ENCODE measurements at regions not wholly inside any gene's neighbourhood (a gene's known extent, or its start where the extent isn't known, plus 50 kb on each side); places are given as distances from the start of the nearest gene placed in this dataset.

DNA sequence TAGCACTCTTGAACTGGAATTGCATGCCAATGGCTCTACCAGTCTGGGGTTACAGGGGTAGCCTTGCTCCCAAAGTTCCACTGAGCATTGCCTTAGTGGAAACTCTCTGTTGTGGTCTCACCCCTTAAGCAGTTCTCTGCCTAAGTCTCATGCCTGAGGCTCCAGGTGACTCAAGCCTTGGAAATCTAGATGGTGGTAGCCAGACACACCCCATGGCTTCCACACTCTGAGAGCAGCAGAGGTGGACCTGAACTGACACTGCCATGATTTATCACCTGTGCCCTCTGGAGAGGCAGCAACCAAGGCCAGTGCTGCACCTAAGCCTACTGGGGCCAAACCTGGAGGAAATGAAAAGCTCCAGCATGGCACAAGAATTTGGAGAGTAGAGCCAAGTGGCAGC, 285.7 kb upstream of the PKN2 start:
- no peaks in the 10 kb centered on the region for H3K4me1 ChIP-seq (ENCODE audit: insufficient read depth, low read length)
- no peaks in the 10 kb centered on the region for H3K27me3 ChIP-seq (ENCODE audit: insufficient read depth, low read length)
- H3K4me3 ChIP-seq (ENCODE audit: low read length) = no peak overlapping the region
- no peaks in the 10 kb centered on the region for H3K9me3 ChIP-seq (ENCODE audit: low read depth, low read length)

GRCh38 chr1:88399690-88400089, 284.4 kb upstream of the PKN2 start:
- no peaks in the 10 kb centered on the region for H3K27me3 ChIP-seq (ENCODE audit: insufficient read depth, low read length)
- H3K4me1 ChIP-seq (ENCODE audit: insufficient read depth, low read length) = no peaks in the 10 kb centered on the region
- no peak overlapping the region for H3K4me3 ChIP-seq (ENCODE audit: low read length)
- H3K9me3 ChIP-seq (ENCODE audit: low read depth, low read length) = no peaks in the 10 kb centered on the region

GRCh38 chr1:88401313-88401712, 282.8 kb upstream of the PKN2 start:
- H3K9me3 ChIP-seq (ENCODE audit: low read depth, low read length) = no peaks in the 10 kb centered on the region
- no peaks in the 10 kb centered on the region for H3K27me3 ChIP-seq (ENCODE audit: insufficient read depth, low read length)
- no peaks in the 10 kb centered on the region for H3K4me1 ChIP-seq (ENCODE audit: insufficient read depth, low read length)
- H3K4me3 ChIP-seq (ENCODE audit: low read length) = no peak overlapping the region

GRCh38 chr1:88404582-88404981, 279.5 kb upstream of the PKN2 start:
- H3K9me3 ChIP-seq (ENCODE audit: low read depth, low read length) = no peaks in the 10 kb centered on the region
- no peaks in the 10 kb centered on the region for H3K4me1 ChIP-seq (ENCODE audit: insufficient read depth, low read length)
- H3K4me3 ChIP-seq (ENCODE audit: low read length) = no peak overlapping the region
- H3K27me3 ChIP-seq (ENCODE audit: insufficient read depth, low read length) = no peaks in the 10 kb centered on the region

- H3K4me3 ChIP-seq (ENCODE audit: low read length) = no peak overlapping the region
- H3K4me1 ChIP-seq (ENCODE audit: insufficient read depth, low read length) = no peaks in the 10 kb centered on the region
- H3K27me3 ChIP-seq (ENCODE audit: insufficient read depth, low read length) = no peaks in the 10 kb centered on the region
- no peaks in the 10 kb centered on the region for H3K9me3 ChIP-seq (ENCODE audit: low read depth, low read length)
Observed at GRCh38 chr1:88407248-88407647, 276.8 kb upstream of the PKN2 start.

DNA sequence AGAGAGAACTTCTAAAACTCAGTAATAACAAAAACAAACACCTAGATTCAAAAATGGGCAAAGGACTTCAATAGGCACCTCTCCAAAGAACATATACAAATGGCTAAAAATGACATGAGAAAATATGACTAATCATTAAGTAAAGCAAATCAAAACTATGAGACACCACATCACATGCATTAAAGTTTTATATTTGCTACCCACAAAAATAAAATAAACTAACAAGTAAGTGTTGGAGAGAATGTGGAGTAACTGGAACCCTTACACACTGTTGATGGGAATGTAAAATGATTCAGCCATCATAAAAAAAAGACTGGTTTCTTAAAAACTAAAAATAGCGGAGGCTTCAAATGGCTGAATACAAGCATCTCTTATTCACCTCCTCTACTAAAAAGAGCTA, 262.1 kb upstream of the PKN2 start:
- H3K4me1 ChIP-seq (ENCODE audit: insufficient read depth, low read length) = no peaks in the 10 kb centered on the region
- H3K9me3 ChIP-seq (ENCODE audit: low read depth, low read length) = peaks cover 7% of the 10 kb centered on the region
- H3K27me3 ChIP-seq (ENCODE audit: insufficient read depth, low read length) = no peaks in the 10 kb centered on the region
- H3K4me3 ChIP-seq (ENCODE audit: low read length) = no peak overlapping the region

DNA sequence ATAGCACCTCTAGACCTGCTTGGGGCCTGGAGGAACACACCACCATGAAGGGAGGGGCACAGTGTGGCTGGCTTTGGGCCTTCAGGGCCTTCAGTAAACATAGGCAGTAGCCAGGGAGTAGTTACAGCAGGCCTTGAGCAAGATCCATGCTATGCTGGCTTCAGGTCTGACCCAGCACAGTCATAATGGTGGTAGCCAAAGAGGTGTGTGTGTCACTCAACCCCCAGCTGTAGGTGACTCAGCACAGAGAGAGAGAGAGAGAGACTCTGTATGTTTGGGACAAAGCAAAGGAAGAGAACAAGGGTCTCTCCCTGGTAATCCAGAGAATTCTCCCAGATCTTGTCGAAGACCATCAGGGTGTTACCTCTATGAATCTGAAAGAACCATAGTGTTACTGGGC, 250.5 kb upstream of the PKN2 start:
- Histone ChIP-seq H3K9me3 (ENCODE audit: low read depth, low read length) (peaks cover 10% of the 10 kb centered on the region), H3K27me3 (ENCODE audit: insufficient read depth, low read length) (no peaks in the 10 kb centered on the region), H3K4me3 (ENCODE audit: low read length) (no peak overlapping the region), H3K4me1 (ENCODE audit: insufficient read depth, low read length) (no peaks in the 10 kb centered on the region)

DNA sequence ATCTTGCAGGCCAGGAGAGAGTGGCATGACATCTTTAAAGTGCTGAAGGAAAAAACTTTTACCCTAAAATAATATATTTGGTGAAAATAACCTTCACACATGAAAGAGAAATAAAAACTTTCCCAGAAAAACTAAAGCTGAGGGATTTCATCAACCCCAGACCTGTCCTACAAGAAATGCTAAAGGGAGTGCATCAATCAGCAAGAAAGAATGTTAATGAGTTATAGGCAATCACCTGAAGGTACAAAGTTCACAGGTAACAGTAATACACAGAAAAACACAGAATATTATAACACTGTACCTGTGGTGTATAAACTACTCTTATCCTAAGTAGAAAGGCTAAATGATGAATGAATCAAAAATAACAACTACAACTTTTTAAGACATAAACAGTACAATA, 249.2 kb upstream of the PKN2 start:
- peaks cover 12% of the 10 kb centered on the region for H3K9me3 ChIP-seq (ENCODE audit: low read depth, low read length)
- no peak overlapping the region for H3K4me3 ChIP-seq (ENCODE audit: low read length)
- H3K27me3 ChIP-seq (ENCODE audit: insufficient read depth, low read length) = no peaks in the 10 kb centered on the region
- H3K4me1 ChIP-seq (ENCODE audit: insufficient read depth, low read length) = no peaks in the 10 kb centered on the region

DNA sequence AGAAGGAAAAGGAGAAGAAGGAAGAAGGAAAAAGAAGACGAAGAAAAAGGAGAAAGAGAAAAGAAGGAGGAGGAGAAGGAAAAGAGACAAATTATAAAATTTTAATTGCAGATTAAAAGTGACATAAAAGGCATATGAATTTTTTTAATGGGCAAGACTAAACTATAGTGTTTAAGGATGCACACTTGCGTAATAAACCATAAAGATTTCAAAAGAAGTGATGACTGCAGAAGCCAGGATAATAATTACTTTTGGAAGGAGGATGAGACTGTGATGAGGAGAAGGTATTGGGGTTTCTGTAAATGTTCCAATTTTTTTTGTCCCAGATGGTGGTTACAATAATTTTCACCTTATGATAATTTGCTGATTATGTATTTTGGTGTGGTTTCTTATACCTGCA, 243.1 kb upstream of the PKN2 start:
- Histone ChIP-seq H3K9me3 (ENCODE audit: low read depth, low read length) (peaks cover 12% of the 10 kb centered on the region), H3K4me1 (ENCODE audit: insufficient read depth, low read length) (no peaks in the 10 kb centered on the region), H3K27me3 (ENCODE audit: insufficient read depth, low read length) (no peaks in the 10 kb centered on the region), H3K4me3 (ENCODE audit: low read length) (no peak overlapping the region)

GRCh38 chr1:88451856-88452255, 232.2 kb upstream of the PKN2 start:
- no peaks in the 10 kb centered on the region for H3K4me1 ChIP-seq (ENCODE audit: insufficient read depth, low read length)
- no peaks in the 10 kb centered on the region for H3K27me3 ChIP-seq (ENCODE audit: insufficient read depth, low read length)
- no peaks in the 10 kb centered on the region for H3K9me3 ChIP-seq (ENCODE audit: low read depth, low read length)
- no peak overlapping the region for H3K4me3 ChIP-seq (ENCODE audit: low read length)

DNA sequence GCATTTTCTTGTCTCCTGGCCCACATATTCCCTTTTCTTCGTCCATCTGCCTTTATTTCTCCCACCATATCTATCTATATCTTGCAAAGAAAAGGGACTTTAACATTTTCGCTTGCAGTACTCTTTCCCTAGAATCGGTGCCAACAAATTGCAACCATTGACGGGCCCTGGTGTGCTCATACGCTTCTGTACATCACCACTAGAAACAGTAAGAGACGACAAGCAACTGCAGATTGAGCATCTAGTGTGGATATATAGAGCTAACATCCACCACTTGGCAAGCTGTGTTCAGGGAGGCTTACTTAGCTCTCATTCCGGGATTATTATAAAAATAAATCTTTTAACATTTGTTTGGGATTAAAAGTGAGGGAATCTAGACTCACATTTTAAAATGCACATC, 230.8 kb upstream of the PKN2 start:
- H3K4me3 ChIP-seq (ENCODE audit: low read length) = no peak overlapping the region
- H3K27me3 ChIP-seq (ENCODE audit: insufficient read depth, low read length) = no peaks in the 10 kb centered on the region
- no peaks in the 10 kb centered on the region for H3K9me3 ChIP-seq (ENCODE audit: low read depth, low read length)
- H3K4me1 ChIP-seq (ENCODE audit: insufficient read depth, low read length) = no peaks in the 10 kb centered on the region

DNA sequence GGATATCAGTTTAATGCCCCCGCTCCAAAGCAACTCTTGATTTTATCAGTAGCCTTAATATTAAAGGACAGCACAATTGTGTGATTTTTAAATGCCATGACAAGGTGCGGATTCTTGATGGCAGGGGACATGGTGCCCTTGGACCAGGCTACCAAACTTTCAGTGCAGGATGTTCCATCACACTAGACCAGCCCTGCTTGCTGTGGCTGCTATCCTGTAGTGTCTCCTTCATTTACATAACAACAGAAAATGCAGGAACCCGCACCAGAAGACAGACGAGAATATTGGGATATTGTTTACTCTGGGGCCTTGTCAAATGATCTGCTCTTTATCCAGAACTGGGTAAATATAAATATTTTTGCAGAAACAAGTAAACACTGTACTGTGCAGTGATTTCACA, 229.3 kb upstream of the PKN2 start:
- Histone ChIP-seq H3K27me3 (ENCODE audit: insufficient read depth, low read length) (no peaks in the 10 kb centered on the region), H3K4me1 (ENCODE audit: insufficient read depth, low read length) (no peaks in the 10 kb centered on the region), H3K9me3 (ENCODE audit: low read depth, low read length) (no peaks in the 10 kb centered on the region), H3K4me3 (ENCODE audit: low read length) (no peak overlapping the region)

DNA sequence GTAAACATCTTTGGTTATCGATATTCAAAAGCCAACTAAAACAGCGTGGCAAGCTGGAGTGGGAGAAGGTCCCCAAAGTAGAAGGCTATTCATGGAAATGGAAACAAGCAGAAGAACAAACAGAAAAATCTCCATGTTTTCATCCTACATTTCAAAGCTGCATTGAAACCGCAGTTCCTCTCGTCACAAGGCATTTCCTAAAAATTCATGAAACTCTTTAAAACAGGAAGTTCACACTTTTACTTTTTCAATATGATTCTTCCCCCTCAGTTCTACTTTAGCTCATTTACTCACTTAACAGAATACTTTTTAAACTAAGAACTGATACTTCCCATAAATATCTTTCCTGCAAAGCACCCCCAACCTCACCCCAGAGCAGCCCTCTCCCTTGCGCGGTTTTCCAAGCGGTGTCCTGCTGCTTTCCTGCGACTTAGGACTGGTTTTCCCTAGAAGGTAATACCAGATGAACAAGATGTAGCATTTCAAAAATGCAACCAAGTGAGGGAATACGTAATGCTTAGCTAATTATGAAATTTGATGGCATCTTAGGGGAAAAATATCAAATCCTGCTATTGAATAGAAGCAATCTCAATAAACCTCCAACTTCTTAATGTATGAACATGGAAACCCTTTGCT, 228.3 kb upstream of the PKN2 start:
- H3K27me3 ChIP-seq (ENCODE audit: insufficient read depth, low read length) = peaks cover 2% of the 10 kb centered on the region
- no peaks in the 10 kb centered on the region for H3K9me3 ChIP-seq (ENCODE audit: low read depth, low read length)
- no peaks in the 10 kb centered on the region for H3K4me1 ChIP-seq (ENCODE audit: insufficient read depth, low read length)
- H3K4me3 ChIP-seq (ENCODE audit: low read length) = no peak overlapping the region

DNA sequence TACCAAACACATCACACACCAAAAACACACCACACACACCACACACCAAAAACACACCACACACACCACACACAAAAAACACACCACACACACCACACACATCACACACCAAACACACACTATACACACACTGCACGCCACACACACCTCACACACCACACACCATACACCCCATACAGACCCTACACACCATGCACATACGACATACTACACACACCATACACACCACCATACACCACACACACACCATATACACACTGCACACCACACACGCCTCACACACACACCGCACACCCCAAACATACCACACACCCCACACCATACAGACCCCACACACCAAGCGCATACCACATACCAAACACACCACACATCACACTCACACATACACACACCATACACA, 226.9 kb upstream of the PKN2 start:
- H3K27me3 ChIP-seq (ENCODE audit: insufficient read depth, low read length) = peaks cover 16% of the 10 kb centered on the region
- H3K9me3 ChIP-seq (ENCODE audit: low read depth, low read length) = no peaks in the 10 kb centered on the region
- H3K4me1 ChIP-seq (ENCODE audit: insufficient read depth, low read length) = no peaks in the 10 kb centered on the region
- H3K4me3 ChIP-seq (ENCODE audit: low read length) = no peak overlapping the region

- Histone ChIP-seq H3K4me1 (ENCODE audit: insufficient read depth, low read length) (no peaks in the 10 kb centered on the region), H3K4me3 (ENCODE audit: low read length) (no peak overlapping the region), H3K27me3 (ENCODE audit: insufficient read depth, low read length) (peaks cover 30% of the 10 kb centered on the region), H3K9me3 (ENCODE audit: low read depth, low read length) (no peaks in the 10 kb centered on the region)
Observed at GRCh38 chr1:88461007-88461406, 223.1 kb upstream of the PKN2 start.

- Histone ChIP-seq H3K9me3 (ENCODE audit: low read depth, low read length) (no peaks in the 10 kb centered on the region), H3K27me3 (ENCODE audit: insufficient read depth, low read length) (peaks cover 30% of the 10 kb centered on the region)
Observed at GRCh38 chr1:88462096-88462487, 222.0 kb upstream of the PKN2 start.

More at GRCh38 chr1:88462096-88462487, 222.0 kb upstream of the PKN2 start:
- no peaks in the 10 kb centered on the region for H3K4me1 ChIP-seq (ENCODE audit: insufficient read depth, low read length)
- no peak overlapping the region for H3K4me3 ChIP-seq (ENCODE audit: low read length)

Measured in mononuclear cell (primary cell).